ENCODE measurements at regions not wholly inside any gene's neighbourhood (a gene's known extent, or its start where the extent isn't known, plus 50 kb on each side); places are given as distances from the start of the nearest gene placed in this dataset.

DNA sequence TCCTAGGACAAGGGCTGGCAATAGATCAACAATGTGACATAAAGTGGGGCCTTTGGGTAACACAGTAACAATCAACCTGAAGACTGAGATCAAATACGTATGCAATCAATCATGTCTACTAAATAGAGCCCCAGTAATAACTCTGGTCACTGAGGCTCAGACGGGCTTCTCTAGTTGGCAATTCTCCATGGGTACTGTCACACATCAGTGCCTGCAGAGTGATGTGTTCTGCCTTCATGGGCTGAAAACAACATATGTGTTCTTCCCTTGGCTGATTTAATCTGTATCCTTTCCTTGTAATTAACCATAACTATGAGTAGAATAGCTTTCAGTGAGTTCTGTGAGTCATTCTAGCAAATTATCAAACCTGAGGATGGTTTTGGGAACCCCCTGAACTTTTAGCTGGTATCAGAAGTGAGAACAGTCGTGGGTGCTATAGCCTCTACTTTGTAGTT, 113.6 kb downstream of the TMCO5A start:
- Histone ChIP-seq H3K27me3 (no peaks in the 10 kb centered on the region), H3K9me3 (no peaks in the 10 kb centered on the region), H3K27ac (no peak overlapping the region), H3K4me3 (no peak overlapping the region), H3K36me3 (no peaks in the 10 kb centered on the region), H3K4me1 (no peaks in the 10 kb centered on the region)
- TF ChIP-seq, protein P1, sequence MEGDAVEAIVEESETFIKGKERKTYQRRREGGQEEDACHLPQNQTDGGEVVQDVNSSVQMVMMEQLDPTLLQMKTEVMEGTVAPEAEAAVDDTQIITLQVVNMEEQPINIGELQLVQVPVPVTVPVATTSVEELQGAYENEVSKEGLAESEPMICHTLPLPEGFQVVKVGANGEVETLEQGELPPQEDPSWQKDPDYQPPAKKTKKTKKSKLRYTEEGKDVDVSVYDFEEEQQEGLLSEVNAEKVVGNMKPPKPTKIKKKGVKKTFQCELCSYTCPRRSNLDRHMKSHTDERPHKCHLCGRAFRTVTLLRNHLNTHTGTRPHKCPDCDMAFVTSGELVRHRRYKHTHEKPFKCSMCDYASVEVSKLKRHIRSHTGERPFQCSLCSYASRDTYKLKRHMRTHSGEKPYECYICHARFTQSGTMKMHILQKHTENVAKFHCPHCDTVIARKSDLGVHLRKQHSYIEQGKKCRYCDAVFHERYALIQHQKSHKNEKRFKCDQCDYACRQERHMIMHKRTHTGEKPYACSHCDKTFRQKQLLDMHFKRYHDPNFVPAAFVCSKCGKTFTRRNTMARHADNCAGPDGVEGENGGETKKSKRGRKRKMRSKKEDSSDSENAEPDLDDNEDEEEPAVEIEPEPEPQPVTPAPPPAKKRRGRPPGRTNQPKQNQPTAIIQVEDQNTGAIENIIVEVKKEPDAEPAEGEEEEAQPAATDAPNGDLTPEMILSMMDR (IDR thresholded peaks at IDR 0.05): no peak
- no peak for DNase-seq
- intact Hi-C loops (cut with DNase I; ENCODE audit: low total_unique reads): no loop called here

DNA sequence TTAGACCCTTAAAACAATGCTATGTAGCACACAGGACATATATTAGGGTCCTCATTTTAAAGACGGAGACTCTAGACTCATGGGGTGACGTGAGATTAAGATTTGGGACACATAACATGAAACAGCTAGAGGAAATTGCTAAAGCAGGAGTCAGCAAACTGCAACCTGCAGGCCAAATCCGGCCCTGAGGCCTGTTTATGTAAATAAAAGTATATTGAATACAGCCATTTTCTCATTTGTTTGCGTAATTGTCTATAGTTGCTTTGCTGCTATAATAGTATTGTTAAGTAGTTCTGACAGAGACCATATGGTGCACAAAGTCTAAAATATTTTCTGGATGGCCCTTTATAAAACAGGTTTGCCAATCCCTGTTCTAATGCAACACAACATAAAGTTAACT, 115.5 kb downstream of the TMCO5A start:
- no peak for DNase-seq
- no peaks in the 10 kb centered on the region for H3K36me3 ChIP-seq
- no peaks in the 10 kb centered on the region for H3K4me1 ChIP-seq
- no peaks in the 10 kb centered on the region for H3K27me3 ChIP-seq
- H3K4me3 ChIP-seq: no peak overlapping the region
- intact Hi-C loops (cut with DNase I; ENCODE audit: low total_unique reads): no loop called here
- TF ChIP-seq, protein P1 (IDR thresholded peaks at IDR 0.05): no peak
- H3K27ac ChIP-seq: no peak overlapping the region
- H3K9me3 ChIP-seq: no peaks in the 10 kb centered on the region

DNA sequence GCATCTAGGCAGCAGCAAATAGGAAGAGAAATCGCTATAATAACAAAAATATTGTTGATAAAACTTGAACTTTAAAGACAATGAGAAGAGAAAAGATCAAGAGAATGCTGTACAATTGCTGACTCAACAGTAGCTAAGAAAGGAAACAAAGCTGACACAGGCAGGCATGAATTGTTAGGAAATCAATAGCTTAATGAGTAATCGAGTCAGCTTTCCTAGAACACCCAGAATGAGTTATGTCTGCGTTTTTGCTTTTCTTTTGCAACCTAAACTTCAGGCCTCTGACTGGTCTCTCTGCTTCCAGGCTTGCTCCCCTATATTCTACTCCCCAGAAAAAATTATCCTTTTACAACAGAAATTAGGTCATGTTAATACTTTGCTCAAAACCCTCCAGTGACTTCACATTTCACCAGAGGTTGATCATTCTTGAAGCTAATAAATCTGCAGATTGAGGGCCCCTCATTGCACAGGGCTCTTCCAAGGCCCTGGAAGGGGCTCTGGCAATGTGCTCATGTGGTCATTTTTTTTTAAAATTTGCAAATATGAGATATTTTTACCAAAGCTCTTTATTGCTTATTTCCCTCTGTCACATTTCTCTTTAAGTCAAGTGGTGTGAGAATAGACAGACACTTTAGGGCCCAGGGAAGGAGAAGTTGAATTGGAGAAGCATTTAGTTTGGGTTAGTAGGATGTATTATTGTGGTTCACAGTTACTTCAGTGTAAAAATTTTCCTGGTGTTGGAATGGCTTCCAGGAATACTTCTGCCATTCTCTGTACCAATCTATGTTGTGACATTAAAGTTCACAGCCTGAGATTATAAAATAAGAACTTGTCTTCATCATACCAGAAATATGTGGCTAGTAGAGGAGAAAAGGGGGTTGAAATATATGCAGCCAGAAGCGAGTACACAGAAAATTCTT, 116.3 kb downstream of the TMCO5A start:
- no peak overlapping the region for H3K27ac ChIP-seq
- H3K27me3 ChIP-seq: no peaks in the 10 kb centered on the region
- no peaks in the 10 kb centered on the region for H3K9me3 ChIP-seq
- intact Hi-C loops (cut with DNase I; ENCODE audit: low total_unique reads): no loop called here
- no peaks in the 10 kb centered on the region for H3K4me1 ChIP-seq
- H3K36me3 ChIP-seq: no peaks in the 10 kb centered on the region
- TF ChIP-seq, protein P1 (IDR thresholded peaks at IDR 0.05): no peak
- no peak for DNase-seq
- no peak overlapping the region for H3K4me3 ChIP-seq

DNA sequence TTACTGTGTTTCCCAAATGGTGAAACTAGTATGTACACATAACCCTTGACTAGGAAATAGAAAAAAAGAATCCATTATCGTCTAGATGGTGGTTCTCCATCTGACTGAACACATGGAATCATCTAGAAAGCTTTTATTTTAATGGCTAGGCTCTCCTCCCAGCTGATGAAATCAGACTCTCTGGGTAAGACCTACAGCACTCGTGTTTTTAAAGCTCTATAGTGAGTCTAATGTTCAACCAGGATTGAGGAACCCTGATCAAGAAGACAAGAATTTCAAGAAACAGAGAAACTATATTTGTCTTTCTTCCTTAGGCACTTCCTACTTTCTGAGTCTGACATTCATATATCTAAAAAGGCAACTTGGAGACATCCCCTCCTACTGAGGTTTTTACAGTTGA, 118.8 kb downstream of the TMCO5A start:
- intact Hi-C loops (cut with DNase I; ENCODE audit: low total_unique reads): no loop called here
- H3K4me3 ChIP-seq: no peak overlapping the region
- no peaks in the 10 kb centered on the region for H3K9me3 ChIP-seq
- no peaks in the 10 kb centered on the region for H3K36me3 ChIP-seq
- TF ChIP-seq, protein P1 (IDR thresholded peaks at IDR 0.05): no peak
- H3K27me3 ChIP-seq: no peaks in the 10 kb centered on the region
- DNase-seq: no peak
- H3K4me1 ChIP-seq: no peaks in the 10 kb centered on the region
- no peak overlapping the region for H3K27ac ChIP-seq

DNA sequence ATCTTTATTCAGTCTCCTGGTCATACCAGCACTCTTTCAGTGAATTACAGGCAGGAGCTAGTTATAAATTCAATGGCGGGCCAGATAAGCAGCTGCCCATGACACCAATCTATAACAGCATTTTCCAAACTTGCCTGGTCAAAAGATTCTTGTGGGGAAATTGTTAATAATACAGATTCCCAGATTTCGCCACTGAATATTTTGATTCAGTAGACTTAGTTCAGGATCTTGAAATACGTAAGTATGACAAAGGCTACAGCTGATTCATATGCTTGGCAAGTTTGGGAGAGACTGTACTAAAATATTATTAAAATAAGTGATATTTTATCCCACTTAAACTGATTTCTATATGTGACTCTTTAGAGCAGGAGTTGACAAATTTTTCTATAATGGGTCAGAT, 119.3 kb downstream of the TMCO5A start:
- no peak overlapping the region for H3K27ac ChIP-seq
- TF ChIP-seq, protein P1 (IDR thresholded peaks at IDR 0.05): no peak
- no peaks in the 10 kb centered on the region for H3K4me1 ChIP-seq
- H3K27me3 ChIP-seq: no peaks in the 10 kb centered on the region
- no peak overlapping the region for H3K4me3 ChIP-seq
- intact Hi-C loops (cut with DNase I; ENCODE audit: low total_unique reads): no loop called here
- H3K9me3 ChIP-seq: no peaks in the 10 kb centered on the region
- no peaks in the 10 kb centered on the region for H3K36me3 ChIP-seq
- DNase-seq: no peak
